Bone marrow (tissue), 2 donors: ENCODE measurements at regions not wholly inside any gene's neighbourhood (a gene's known extent, or its start where the extent isn't known, plus 50 kb on each side); places are given as distances from the start of the nearest gene placed in this dataset.

Experiments
- DNase-seq, 2 donors: peaks; one replicate each; lab custom pipeline; 2025; lab: John Stamatoyannopoulos, UW

- no peak for DNase-seq
Measured at GRCh38 chr3:6510713-6511112, 350.2 kb upstream of the GRM7 start.

GRCh38 chr3:6512172-6512800, 348.6 kb upstream of the GRM7 start:
- no peak for DNase-seq

GRCh38 chr3:6516143-6516542, 344.8 kb upstream of the GRM7 start:
- no peak for DNase-seq

- no peak for DNase-seq
Measured at GRCh38 chr3:6516694-6517093, 344.2 kb upstream of the GRM7 start.

GRCh38 chr3:6518709-6519345, 342.1 kb upstream of the GRM7 start:
- no peak for DNase-seq

- DNase-seq = no peak
Measured at GRCh38 chr3:6521369-6522113, 339.4 kb upstream of the GRM7 start.

- no peak for DNase-seq
Measured at GRCh38 chr3:6522191-6522590, 338.7 kb upstream of the GRM7 start.

- no peak for DNase-seq
Measured at GRCh38 chr3:6523043-6523442, 337.9 kb upstream of the GRM7 start.

GRCh38 chr3:6524479-6524878, 336.4 kb upstream of the GRM7 start:
- DNase-seq = no peak

- no peak for DNase-seq
Measured at GRCh38 chr3:6526321-6526720, 334.6 kb upstream of the GRM7 start.

- no peak for DNase-seq
Measured at GRCh38 chr3:6526861-6527260, 334.1 kb upstream of the GRM7 start.

GRCh38 chr3:6528951-6529350, 332.0 kb upstream of the GRM7 start:
- DNase-seq = no peak

- DNase-seq = no peak
Measured at GRCh38 chr3:6531153-6531552, 329.8 kb upstream of the GRM7 start.

GRCh38 chr3:6532101-6532500, 328.8 kb upstream of the GRM7 start:
- DNase-seq = no peak

GRCh38 chr3:6540981-6541380, 319.9 kb upstream of the GRM7 start:
- DNase-seq = no peak

GRCh38 chr3:6542795-6543194, 318.1 kb upstream of the GRM7 start:
- no peak for DNase-seq

- no peak for DNase-seq
Measured at GRCh38 chr3:6549296-6549695, 311.6 kb upstream of the GRM7 start.

GRCh38 chr3:6551165-6551564, 309.8 kb upstream of the GRM7 start:
- DNase-seq = no peak

- no peak for DNase-seq
Measured at GRCh38 chr3:6560259-6560658, 300.7 kb upstream of the GRM7 start.

GRCh38 chr3:6567241-6567640, 293.7 kb upstream of the GRM7 start:
- DNase-seq = no peak

GRCh38 chr3:6568999-6569493, 291.9 kb upstream of the GRM7 start:
- DNase-seq = no peak

- no peak for DNase-seq
Measured at GRCh38 chr3:6571448-6571847, 289.5 kb upstream of the GRM7 start.

GRCh38 chr3:6577584-6577983, 283.3 kb upstream of the GRM7 start:
- DNase-seq = no peak
